Osteoblast (primary cell): ENCODE measurements at regions not wholly inside any gene's neighbourhood (a gene's known extent, or its start where the extent isn't known, plus 50 kb on each side); places are given as distances from the start of the nearest gene placed in this dataset.

Experiments used
- DNase-seq: peaks from one replicate; pipeline ENCODE4 v3.0.0; 2011; ENCODE audit warnings: low spot score, mixed read lengths; ENCODE audit not compliant: insufficient read length; ENCODE audit errors: missing footprints
- H2AFZ ChIP-seq: 2 replicates; pipeline ENCODE4 v1.6.0; 2011; ENCODE audit warnings: mild to moderate bottlenecking, low read length
- H3K27ac ChIP-seq: 2 replicates; pipeline ENCODE4 v1.5.1; 2011; ENCODE audit warnings: mild to moderate bottlenecking, low read depth, low read length, moderate library complexity
- H3K27me3 ChIP-seq: 2 replicates; pipeline ENCODE4 v1.6.0; 2012; ENCODE audit warnings: mild to moderate bottlenecking, control low read depth, inconsistent platforms, low read length, moderate library complexity; ENCODE audit not compliant: insufficient read depth
- H3K36me3 ChIP-seq: 2 replicates; pipeline ENCODE4 v1.5.1; 2011; ENCODE audit warnings: mild to moderate bottlenecking, low read length, control low read depth, moderate library complexity; ENCODE audit not compliant: insufficient read depth
- H3K4me1 ChIP-seq: 2 replicates; pipeline ENCODE4 v1.5.1; 2011; ENCODE audit warnings: mild to moderate bottlenecking, low read length, control low read depth, moderate library complexity; ENCODE audit not compliant: insufficient read depth
- H3K4me2 ChIP-seq: 2 replicates; pipeline ENCODE4 v1.6.0; 2011; ENCODE audit warnings: mild to moderate bottlenecking, low read length; ENCODE audit not compliant: insufficient read depth
- H3K4me3 ChIP-seq: fragments of 200-600 bp; sonication (generic); 3 replicates; pipeline ENCODE4 v1.5.1; 2012; ENCODE audit warnings: mild to moderate bottlenecking, low read length, inconsistent platforms; ENCODE audit not compliant: insufficient read depth
- H3K79me2 ChIP-seq: 2 replicates; pipeline ENCODE4 v1.6.0; 2012; ENCODE audit warnings: mild to moderate bottlenecking, low read length, control low read depth, inconsistent platforms; ENCODE audit not compliant: insufficient read depth
- H3K9me3 ChIP-seq: 2 replicates; pipeline ENCODE4 v1.5.1; 2011; ENCODE audit warnings: low read depth, low read length, control low read depth
- H4K20me1 ChIP-seq: 2 replicates; pipeline ENCODE4 v1.6.0; 2012; ENCODE audit warnings: mild to moderate bottlenecking, low read length, control low read depth; ENCODE audit not compliant: insufficient read depth
- TF ChIP-seq, protein P1 (sequence below): IDR thresholded peaks from 2 replicates; pipeline ENCODE4 v1.5.1; 2011; ENCODE audit warnings: mild to moderate bottlenecking, low read depth, low read length, moderate library complexity; ENCODE audit errors: extremely low read depth

DNA sequence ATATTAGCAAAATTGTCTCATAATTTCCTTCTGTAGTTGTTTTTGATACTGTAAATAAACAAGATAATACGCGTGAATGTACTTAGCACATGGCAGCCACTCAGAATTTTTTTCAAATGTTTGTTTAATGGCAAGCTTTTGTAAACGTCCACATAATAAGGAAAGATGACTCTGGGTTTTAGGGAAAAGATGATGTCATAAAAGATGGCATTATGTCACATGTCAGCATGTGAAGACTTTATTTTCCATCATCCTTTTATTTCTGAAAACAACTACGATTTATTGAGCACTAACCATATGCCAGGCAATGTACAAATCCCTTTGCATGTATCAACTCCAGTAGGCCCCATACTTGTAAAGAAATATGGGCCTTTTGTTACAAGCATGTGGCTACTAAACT is 139.9 kb downstream of the C11orf91 start:
- no peaks in the 10 kb centered on the region for H3K9me3 ChIP-seq
- no peaks in the 10 kb centered on the region for H3K36me3 ChIP-seq
- no peaks in the 10 kb centered on the region for H3K27me3 ChIP-seq
- H4K20me1 ChIP-seq: no peaks in the 10 kb centered on the region
- H3K4me3 ChIP-seq: no peak overlapping the region
- TF ChIP-seq, protein P1, sequence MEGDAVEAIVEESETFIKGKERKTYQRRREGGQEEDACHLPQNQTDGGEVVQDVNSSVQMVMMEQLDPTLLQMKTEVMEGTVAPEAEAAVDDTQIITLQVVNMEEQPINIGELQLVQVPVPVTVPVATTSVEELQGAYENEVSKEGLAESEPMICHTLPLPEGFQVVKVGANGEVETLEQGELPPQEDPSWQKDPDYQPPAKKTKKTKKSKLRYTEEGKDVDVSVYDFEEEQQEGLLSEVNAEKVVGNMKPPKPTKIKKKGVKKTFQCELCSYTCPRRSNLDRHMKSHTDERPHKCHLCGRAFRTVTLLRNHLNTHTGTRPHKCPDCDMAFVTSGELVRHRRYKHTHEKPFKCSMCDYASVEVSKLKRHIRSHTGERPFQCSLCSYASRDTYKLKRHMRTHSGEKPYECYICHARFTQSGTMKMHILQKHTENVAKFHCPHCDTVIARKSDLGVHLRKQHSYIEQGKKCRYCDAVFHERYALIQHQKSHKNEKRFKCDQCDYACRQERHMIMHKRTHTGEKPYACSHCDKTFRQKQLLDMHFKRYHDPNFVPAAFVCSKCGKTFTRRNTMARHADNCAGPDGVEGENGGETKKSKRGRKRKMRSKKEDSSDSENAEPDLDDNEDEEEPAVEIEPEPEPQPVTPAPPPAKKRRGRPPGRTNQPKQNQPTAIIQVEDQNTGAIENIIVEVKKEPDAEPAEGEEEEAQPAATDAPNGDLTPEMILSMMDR: no peak
- H3K4me1 ChIP-seq: peaks cover 12% of the 10 kb centered on the region
- no peaks in the 10 kb centered on the region for H3K79me2 ChIP-seq
- no peak overlapping the region for H3K4me2 ChIP-seq
- no peak for DNase-seq
- H2AFZ ChIP-seq: no peak overlapping the region
- no peak overlapping the region for H3K27ac ChIP-seq

DNA sequence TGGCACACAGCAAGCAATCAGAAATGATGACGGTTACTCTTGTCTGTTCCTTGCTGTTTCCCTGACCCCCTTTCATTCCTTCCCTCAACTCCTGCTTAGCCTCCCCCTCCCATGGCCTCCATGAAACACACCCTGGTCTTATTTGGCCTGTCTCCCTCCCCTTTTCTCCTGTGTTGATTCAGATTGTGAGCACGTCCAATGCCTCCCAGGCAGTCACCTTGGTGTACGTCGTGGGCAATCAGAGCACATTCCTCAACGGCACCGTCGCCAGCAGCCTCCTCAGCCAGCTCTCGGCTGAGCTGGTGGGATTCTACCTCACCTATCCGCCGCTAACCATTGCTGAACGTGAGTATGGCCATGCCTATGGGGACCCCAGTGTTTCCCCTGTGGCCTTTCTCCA is 141.1 kb downstream of the C11orf91 start:
- no peak overlapping the region for H3K4me2 ChIP-seq
- H4K20me1 ChIP-seq: no peaks in the 10 kb centered on the region
- H3K4me1 ChIP-seq: peaks cover 12% of the 10 kb centered on the region

DNA sequence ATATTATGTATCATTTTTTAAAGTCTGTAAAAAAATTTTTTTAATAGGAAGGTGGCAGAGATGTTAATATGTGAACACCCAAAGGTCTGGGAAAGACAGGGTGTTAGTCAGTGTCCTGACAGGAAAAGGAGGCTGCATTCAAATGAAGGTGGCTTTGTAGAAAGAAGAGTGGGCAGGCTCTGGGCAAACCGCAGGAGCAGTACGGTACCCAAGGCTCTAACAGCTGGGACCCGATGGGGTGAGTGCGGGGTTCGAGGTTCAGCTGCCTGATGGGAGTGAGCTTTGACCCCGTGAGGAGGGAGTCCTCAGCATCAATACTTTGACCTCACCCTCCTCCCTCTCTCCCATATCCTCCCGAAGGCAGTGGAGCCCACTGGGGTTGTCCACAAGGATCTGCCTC is 142.5 kb downstream of the C11orf91 start:
- DNase-seq: no peak
- Histone ChIP-seq H2AFZ (no peak overlapping the region), H3K27ac (peak overlapping the region; percentile 68), H4K20me1 (no peaks in the 10 kb centered on the region), H3K4me2 (no peak overlapping the region), H3K9me3 (no peaks in the 10 kb centered on the region), H3K27me3 (no peaks in the 10 kb centered on the region), H3K36me3 (no peaks in the 10 kb centered on the region), H3K4me3 (no peak overlapping the region), H3K4me1 (peaks cover 12% of the 10 kb centered on the region), H3K79me2 (no peaks in the 10 kb centered on the region)
- TF ChIP-seq, protein P1: no peak

More for the DNA sequence above, 141.1 kb downstream of the C11orf91 start:
- Histone ChIP-seq H3K79me2 (no peaks in the 10 kb centered on the region), H3K4me3 (no peak overlapping the region), H3K27me3 (no peaks in the 10 kb centered on the region), H2AFZ (no peak overlapping the region), H3K27ac (no peak overlapping the region), H3K36me3 (no peaks in the 10 kb centered on the region), H3K9me3 (no peaks in the 10 kb centered on the region)
- DNase-seq: no peak
- TF ChIP-seq, protein P1: no peak

DNA sequence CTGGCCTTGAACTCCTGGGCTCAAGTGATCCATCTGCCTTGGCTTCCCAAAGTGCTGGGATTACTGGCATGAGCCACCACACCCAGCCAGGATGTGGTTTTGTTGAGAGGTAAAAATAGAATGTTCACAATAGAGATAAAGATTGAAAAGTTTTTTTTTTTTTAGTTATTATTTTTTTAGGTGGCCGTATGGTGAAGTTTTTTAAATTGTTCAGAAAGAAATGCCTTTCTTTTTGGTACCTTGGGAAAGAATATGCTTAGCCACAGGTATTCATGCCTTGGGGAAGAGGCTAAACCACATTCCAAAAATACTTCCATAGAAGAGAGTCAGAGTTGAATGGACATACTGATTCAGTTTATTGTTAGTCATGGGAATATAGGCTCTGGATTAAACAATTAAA is 143.4 kb downstream of the C11orf91 start:
- H4K20me1 ChIP-seq: no peaks in the 10 kb centered on the region
- H3K79me2 ChIP-seq: no peaks in the 10 kb centered on the region
- peaks cover 12% of the 10 kb centered on the region for H3K4me1 ChIP-seq
- peak overlapping the region; percentile 11 for H3K4me2 ChIP-seq
- H3K9me3 ChIP-seq: no peaks in the 10 kb centered on the region
- no peak overlapping the region for H2AFZ ChIP-seq
- no peak for DNase-seq
- peak overlapping the region; percentile 68 for H3K27ac ChIP-seq
- H3K27me3 ChIP-seq: no peaks in the 10 kb centered on the region
- TF ChIP-seq, protein P1: no peak
- no peaks in the 10 kb centered on the region for H3K36me3 ChIP-seq
- H3K4me3 ChIP-seq: no peak overlapping the region
